Lower lobe of right lung (tissue), 2 donors: ENCODE measurements at regions not wholly inside any gene's neighbourhood (a gene's known extent, or its start where the extent isn't known, plus 50 kb on each side); places are given as distances from the start of the nearest gene placed in this dataset.

Experiments
- ATAC-seq, 2 donors: fragments of 200-7000 bp; cut with Tn5 transposase; one replicate each; pipeline ENCODE4 v1.9.1; 2020 to 2022; ENCODE audit warnings: mild to moderate bottlenecking in 2 of 2, moderate library complexity in 2 of 2
- DNase-seq: peaks from one replicate; pipeline ENCODE4 v3.0.0-alpha.2; 2020
- H3K27ac ChIP-seq: fragments of 200-600 bp; one replicate; pipeline ENCODE4 v1.8.0; 2022
- H3K27me3 ChIP-seq: fragments of 200-600 bp; one replicate; pipeline ENCODE4 v1.8.0; 2022; ENCODE audit warnings: low read depth
- H3K36me3 ChIP-seq: fragments of 200-600 bp; one replicate; pipeline ENCODE4 v1.8.0; 2022; ENCODE audit warnings: mild to moderate bottlenecking
- H3K4me1 ChIP-seq: fragments of 200-600 bp; one replicate; pipeline ENCODE4 v1.8.0; 2022
- H3K4me3 ChIP-seq: fragments of 200-600 bp; one replicate; pipeline ENCODE4 v1.8.0; 2022; ENCODE audit warnings: mild to moderate bottlenecking
- H3K9me3 ChIP-seq: fragments of 200-600 bp; one replicate; pipeline ENCODE4 v1.8.0; 2022
- intact Hi-C: fragments of 100-400 bp; cut with DNase I; formaldehyde crosslinking; loops from one replicate; pipeline ENCODE4 v1.11.0; 2022
- TF ChIP-seq, protein P1 (sequence below): fragments of 200-600 bp; IDR thresholded peaks from one replicate; pipeline ENCODE4 v1.8.0; 2022; ENCODE audit warnings: antibody characterized with exemption, mild to moderate bottlenecking
- donor health status: DM: no; HTN: yes; CAD: no; lungs with severe emphysema.

GRCh38 chr2:15681089-15681885 is 89.6 kb downstream of the DDX1 start:
- TF ChIP-seq, protein P1, sequence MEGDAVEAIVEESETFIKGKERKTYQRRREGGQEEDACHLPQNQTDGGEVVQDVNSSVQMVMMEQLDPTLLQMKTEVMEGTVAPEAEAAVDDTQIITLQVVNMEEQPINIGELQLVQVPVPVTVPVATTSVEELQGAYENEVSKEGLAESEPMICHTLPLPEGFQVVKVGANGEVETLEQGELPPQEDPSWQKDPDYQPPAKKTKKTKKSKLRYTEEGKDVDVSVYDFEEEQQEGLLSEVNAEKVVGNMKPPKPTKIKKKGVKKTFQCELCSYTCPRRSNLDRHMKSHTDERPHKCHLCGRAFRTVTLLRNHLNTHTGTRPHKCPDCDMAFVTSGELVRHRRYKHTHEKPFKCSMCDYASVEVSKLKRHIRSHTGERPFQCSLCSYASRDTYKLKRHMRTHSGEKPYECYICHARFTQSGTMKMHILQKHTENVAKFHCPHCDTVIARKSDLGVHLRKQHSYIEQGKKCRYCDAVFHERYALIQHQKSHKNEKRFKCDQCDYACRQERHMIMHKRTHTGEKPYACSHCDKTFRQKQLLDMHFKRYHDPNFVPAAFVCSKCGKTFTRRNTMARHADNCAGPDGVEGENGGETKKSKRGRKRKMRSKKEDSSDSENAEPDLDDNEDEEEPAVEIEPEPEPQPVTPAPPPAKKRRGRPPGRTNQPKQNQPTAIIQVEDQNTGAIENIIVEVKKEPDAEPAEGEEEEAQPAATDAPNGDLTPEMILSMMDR: no peak
- Histone ChIP-seq H3K9me3 (peaks cover 3% of the 10 kb centered on the region), H3K4me1 (no peaks in the 10 kb centered on the region), H3K36me3 (no peaks in the 10 kb centered on the region), H3K27ac (no peak overlapping the region), H3K4me3 (no peak overlapping the region), H3K27me3 (no peaks in the 10 kb centered on the region)
- ATAC-seq (no peak), DNase-seq (no peak)
- intact Hi-C loops: no loop called here

GRCh38 chr2:15682354-15682753 is 90.7 kb downstream of the DDX1 start:
- ATAC-seq: no peak

DNA sequence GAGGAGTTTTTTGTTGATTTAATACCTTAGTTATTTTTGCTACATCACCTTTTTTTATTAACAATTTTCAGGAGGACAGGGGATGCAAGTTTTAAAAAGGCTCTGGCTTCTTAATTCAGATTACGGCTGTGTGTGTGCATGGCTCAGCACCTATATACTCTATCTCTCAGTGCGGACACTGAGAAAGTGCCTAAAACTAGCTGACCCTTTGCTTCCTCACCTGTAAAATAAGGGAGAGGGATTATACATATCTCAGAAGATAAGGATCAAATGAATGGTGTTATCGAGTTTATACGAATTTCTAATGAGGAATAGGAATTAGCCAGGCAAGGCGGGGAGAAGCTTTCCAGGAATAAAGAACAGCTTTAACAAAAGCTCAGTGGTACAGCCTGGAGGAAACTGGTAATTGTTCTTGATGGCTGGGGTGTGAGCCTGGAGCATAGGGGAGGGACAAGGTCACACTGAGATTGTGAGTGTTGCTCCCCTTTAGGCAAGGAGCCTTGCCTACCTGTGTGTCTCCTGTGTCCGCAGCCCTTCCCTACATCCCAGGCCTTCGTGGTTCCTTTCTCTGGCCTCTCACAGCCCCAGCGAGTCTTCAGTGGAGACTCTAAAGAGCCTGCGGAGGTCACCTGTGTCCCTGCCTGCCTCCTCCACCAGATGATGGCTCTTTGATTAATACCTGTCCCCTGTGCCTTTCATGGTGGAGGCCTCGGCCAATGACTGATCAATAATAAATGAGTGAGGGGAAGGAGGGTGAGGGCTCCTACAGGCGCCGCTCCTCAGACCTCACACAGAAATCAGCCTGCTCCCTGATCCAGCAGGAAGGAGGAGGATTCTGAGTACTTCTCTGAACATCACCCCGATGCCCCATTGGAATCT is 92.7 kb downstream of the DDX1 start:
- intact Hi-C loops: no loop called here
- Histone ChIP-seq H3K36me3 (no peaks in the 10 kb centered on the region), H3K9me3 (peaks cover 4% of the 10 kb centered on the region), H3K4me3 (no peak overlapping the region), H3K4me1 (no peaks in the 10 kb centered on the region), H3K27me3 (no peaks in the 10 kb centered on the region), H3K27ac (no peak overlapping the region)
- TF ChIP-seq, protein P1: no peak
- DNase-seq (no peak), ATAC-seq (no peak)

More at GRCh38 chr2:15682354-15682753, 90.7 kb downstream of the DDX1 start:
- TF ChIP-seq, protein P1: no peak
- intact Hi-C loops: no loop called here
- Histone ChIP-seq H3K9me3 (peaks cover 4% of the 10 kb centered on the region), H3K36me3 (no peaks in the 10 kb centered on the region), H3K4me1 (no peaks in the 10 kb centered on the region), H3K27me3 (no peaks in the 10 kb centered on the region), H3K4me3 (no peak overlapping the region), H3K27ac (no peak overlapping the region)
- no peak for DNase-seq

DNA sequence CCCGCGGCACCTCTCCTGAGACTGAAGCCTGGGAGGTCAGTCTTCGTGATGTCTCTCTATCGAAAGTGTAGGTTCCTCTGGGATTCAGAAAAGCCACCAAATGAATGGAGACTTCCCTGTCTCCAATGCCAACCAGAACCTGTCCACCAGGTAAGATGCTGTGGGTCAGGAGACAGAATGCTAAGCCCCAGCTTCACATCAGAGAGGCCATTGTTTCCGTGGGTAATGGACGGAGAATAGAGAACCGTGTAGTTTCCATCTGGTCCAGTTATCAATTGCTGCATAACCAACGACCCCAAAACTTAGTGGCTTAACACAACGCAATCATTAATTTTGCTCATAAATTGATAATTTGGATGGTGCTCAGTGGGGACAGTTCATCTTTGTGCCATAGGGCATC is 93.5 kb downstream of the DDX1 start:
- Histone ChIP-seq H3K27ac (no peak overlapping the region), H3K4me3 (no peak overlapping the region), H3K4me1 (no peaks in the 10 kb centered on the region), H3K9me3 (peaks cover 4% of the 10 kb centered on the region), H3K36me3 (no peaks in the 10 kb centered on the region), H3K27me3 (no peaks in the 10 kb centered on the region)
- intact Hi-C loops: no loop called here
- ATAC-seq (no peak), DNase-seq (no peak)
- TF ChIP-seq, protein P1: no peak

GRCh38 chr2:15686643-15687042 is 95.0 kb downstream of the DDX1 start:
- no peaks in the 10 kb centered on the region for H3K4me1 ChIP-seq
- H3K36me3 ChIP-seq: no peaks in the 10 kb centered on the region
- intact Hi-C loops: no loop called here
- H3K27ac ChIP-seq: no peak overlapping the region
- H3K27me3 ChIP-seq: no peaks in the 10 kb centered on the region
- H3K9me3 ChIP-seq: peaks cover 4% of the 10 kb centered on the region
- TF ChIP-seq, protein P1: no peak
- H3K4me3 ChIP-seq: no peak overlapping the region
- ATAC-seq (no peak), DNase-seq (no peak)
